Kidney capillary endothelial cell (primary cell): ENCODE measurements at regions not wholly inside any gene's neighbourhood (a gene's known extent, or its start where the extent isn't known, plus 50 kb on each side); places are given as distances from the start of the nearest gene placed in this dataset.
"Not testable (repeated sequence)": the region's sequence is repeated elsewhere in the genome, so short reads cannot be mapped to it uniquely, and the experiment has no call there.

Experiments
- DNase-seq: peaks from one replicate; pipeline ENCODE4 v3.0.0-alpha.2; 2018; ENCODE audit warnings: low spot score

GRCh38 chr10:56447613-56448012 lies 86.6 kb upstream of the ZWINT start:
- DNase-seq: not testable (repeated sequence)

- DNase-seq: not testable (repeated sequence)
Measured at GRCh38 chr10:56441337-56441736, 80.3 kb upstream of the ZWINT start.
